ENCODE measurements at regions not wholly inside any gene's neighbourhood (a gene's known extent, or its start where the extent isn't known, plus 50 kb on each side); places are given as distances from the start of the nearest gene placed in this dataset.

DNA sequence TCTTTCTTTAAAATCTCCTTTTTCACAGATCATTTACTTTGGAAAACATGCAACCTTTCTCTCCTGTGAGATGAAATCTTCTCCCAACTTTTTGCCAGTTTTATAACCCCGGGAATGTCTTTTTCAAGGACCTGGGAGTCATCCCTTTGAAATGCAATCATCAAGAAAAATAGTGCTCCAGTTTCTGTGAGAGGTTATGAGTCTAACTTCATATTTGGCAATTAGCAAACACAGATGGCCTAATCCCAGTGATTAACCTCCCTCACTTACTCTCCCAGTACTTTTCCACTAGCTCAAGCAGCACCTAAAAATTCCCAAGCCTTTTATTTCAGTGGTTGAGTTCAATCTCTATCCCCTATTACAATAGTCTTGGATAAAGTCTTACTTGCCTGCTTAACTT is 185.8 kb upstream of the TMEM106B start (continued):
- TF ChIP-seq, protein P1, sequence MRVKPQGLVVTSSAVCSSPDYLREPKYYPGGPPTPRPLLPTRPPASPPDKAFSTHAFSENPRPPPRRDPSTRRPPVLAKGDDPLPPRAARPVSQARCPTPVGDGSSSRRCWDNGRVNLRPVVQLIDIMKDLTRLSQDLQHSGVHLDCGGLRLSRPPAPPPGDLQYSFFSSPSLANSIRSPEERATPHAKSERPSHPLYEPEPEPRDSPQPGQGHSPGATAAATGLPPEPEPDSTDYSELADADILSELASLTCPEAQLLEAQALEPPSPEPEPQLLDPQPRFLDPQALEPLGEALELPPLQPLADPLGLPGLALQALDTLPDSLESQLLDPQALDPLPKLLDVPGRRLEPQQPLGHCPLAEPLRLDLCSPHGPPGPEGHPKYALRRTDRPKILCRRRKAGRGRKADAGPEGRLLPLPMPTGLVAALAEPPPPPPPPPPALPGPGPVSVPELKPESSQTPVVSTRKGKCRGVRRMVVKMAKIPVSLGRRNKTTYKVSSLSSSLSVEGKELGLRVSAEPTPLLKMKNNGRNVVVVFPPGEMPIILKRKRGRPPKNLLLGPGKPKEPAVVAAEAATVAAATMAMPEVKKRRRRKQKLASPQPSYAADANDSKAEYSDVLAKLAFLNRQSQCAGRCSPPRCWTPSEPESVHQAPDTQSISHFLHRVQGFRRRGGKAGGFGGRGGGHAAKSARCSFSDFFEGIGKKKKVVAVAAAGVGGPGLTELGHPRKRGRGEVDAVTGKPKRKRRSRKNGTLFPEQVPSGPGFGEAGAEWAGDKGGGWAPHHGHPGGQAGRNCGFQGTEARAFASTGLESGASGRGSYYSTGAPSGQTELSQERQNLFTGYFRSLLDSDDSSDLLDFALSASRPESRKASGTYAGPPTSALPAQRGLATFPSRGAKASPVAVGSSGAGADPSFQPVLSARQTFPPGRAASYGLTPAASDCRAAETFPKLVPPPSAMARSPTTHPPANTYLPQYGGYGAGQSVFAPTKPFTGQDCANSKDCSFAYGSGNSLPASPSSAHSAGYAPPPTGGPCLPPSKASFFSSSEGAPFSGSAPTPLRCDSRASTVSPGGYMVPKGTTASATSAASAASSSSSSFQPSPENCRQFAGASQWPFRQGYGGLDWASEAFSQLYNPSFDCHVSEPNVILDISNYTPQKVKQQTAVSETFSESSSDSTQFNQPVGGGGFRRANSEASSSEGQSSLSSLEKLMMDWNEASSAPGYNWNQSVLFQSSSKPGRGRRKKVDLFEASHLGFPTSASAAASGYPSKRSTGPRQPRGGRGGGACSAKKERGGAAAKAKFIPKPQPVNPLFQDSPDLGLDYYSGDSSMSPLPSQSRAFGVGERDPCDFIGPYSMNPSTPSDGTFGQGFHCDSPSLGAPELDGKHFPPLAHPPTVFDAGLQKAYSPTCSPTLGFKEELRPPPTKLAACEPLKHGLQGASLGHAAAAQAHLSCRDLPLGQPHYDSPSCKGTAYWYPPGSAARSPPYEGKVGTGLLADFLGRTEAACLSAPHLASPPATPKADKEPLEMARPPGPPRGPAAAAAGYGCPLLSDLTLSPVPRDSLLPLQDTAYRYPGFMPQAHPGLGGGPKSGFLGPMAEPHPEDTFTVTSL (CRISPR knock-in tag; IDR thresholded peaks at IDR 0.05; ENCODE audit: borderline replicate concordance), result no peak
- TF ChIP-seq BORCS8-MEF2B (CRISPR knock-in tag; IDR thresholded peaks at IDR 0.05) (no peak), LCORL (IDR thresholded peaks at IDR 0.05) (no peak), LCORL (CRISPR knock-in tag; IDR thresholded peaks at IDR 0.05) (no peak)
- TF ChIP-seq, protein P2, sequence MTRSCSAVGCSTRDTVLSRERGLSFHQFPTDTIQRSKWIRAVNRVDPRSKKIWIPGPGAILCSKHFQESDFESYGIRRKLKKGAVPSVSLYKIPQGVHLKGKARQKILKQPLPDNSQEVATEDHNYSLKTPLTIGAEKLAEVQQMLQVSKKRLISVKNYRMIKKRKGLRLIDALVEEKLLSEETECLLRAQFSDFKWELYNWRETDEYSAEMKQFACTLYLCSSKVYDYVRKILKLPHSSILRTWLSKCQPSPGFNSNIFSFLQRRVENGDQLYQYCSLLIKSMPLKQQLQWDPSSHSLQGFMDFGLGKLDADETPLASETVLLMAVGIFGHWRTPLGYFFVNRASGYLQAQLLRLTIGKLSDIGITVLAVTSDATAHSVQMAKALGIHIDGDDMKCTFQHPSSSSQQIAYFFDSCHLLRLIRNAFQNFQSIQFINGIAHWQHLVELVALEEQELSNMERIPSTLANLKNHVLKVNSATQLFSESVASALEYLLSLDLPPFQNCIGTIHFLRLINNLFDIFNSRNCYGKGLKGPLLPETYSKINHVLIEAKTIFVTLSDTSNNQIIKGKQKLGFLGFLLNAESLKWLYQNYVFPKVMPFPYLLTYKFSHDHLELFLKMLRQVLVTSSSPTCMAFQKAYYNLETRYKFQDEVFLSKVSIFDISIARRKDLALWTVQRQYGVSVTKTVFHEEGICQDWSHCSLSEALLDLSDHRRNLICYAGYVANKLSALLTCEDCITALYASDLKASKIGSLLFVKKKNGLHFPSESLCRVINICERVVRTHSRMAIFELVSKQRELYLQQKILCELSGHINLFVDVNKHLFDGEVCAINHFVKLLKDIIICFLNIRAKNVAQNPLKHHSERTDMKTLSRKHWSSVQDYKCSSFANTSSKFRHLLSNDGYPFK (CRISPR knock-in tag; IDR thresholded peaks at IDR 0.05; ENCODE audit: borderline replicate concordance), result no peak

DNA sequence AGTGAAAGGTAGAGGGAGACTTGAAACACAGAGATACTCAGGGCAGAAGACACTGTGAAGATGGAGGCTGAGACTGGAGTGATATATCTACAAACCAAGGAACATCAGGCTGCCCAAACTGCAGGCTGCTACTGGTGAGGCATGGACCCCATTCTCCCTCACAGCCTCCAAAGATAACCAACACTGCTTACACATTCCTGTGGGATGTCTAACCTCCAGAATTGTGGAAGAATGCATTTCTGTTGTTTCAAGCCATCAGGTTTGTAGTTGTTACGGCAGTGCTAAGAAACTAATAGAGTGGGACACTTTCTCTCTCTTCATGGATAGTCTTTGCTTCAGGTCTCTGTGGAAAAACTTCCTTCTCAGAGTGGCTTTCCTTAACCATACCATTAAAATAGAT is 182.6 kb upstream of the TMEM106B start:
- BruUV-seq (replicated peaks), result no TSS peak
- ChIA-PET POLR2A (no interaction called here), CTCF (ENCODE audit: low intra/inter-chr PET ratio, low total read pairs) (no interaction called here)
- Histone ChIP-seq H3K27ac (ENCODE audit: extremely low read length, insufficient read depth, low read length) (no peak overlapping the region), H3K9me3 (ENCODE audit: low read length) (no peaks in the 10 kb centered on the region), H3K4me2 (ENCODE audit: low read depth, low read length) (no peak overlapping the region), H4K20me1 (ENCODE audit: insufficient read depth, low read length) (no peaks in the 10 kb centered on the region), H3K79me2 (ENCODE audit: insufficient read depth, low read length) (no peaks in the 10 kb centered on the region), H3K36me3 (replicated peaks in 1 of 2; ENCODE audit: control insufficient read depth in 1 of 2, insufficient read depth in 2 of 2, low read length in 2 of 2) (no peaks in the 10 kb centered on the region), H3K27me3 (ENCODE audit: control insufficient read depth in 1 of 2, insufficient read depth in 2 of 2, low read length in 2 of 2) (no peaks in the 10 kb centered on the region), H3K4me3 (replicated peaks in 1 of 3; ENCODE audit: insufficient read depth in 1 of 3, low read depth in 2 of 3, low read length in 3 of 3) (no peak overlapping the region), H3K4me1 (ENCODE audit: insufficient read depth, low read length) (no peaks in the 10 kb centered on the region), H3K9ac (ENCODE audit: insufficient read depth, low read depth, low read length) (no peak overlapping the region), H2AFZ (ENCODE audit: low read length) (no peak overlapping the region)
- FAIRE-seq (no peak), DNase-seq (ENCODE audit: low spot score) (no peak), ATAC-seq (no peak)
- intact Hi-C loops (cut with micrococcal nuclease; ENCODE audit: unreplicated experiment), result no loop called here
- WGBS (ENCODE audit: low lambda C conversion rate), result 27% methylated on average over 1 of the region's 1 CpG
- TF ChIP-seq ZFY (CRISPR knock-in tag; IDR thresholded peaks at IDR 0.05) (no peak), TMF1 (CRISPR knock-in tag; IDR thresholded peaks at IDR 0.05; ENCODE audit: low read depth) (no peak), MAFK (conservative IDR thresholded peaks at IDR 0.05 in 1 of 2, IDR thresholded peaks at IDR 0.05 in 1 of 2; ENCODE audit: low read length in 2 of 2) (no peak), NBN (conservative IDR thresholded peaks at IDR 0.05) (no peak), ZFP90 (CRISPR knock-in tag; IDR thresholded peaks at IDR 0.05; ENCODE audit: borderline replicate concordance) (no peak)
- in situ Hi-C loops (cut with HindIII; ENCODE audit: extremely low pct_ligation_motif_present, low pct_unique_long_range_greater_than_20kb), result no loop called here

Data from HepG2 (cell line).